ENCODE measurements at regions not wholly inside any gene's neighbourhood (a gene's known extent, or its start where the extent isn't known, plus 50 kb on each side); places are given as distances from the start of the nearest gene placed in this dataset.

- TF ChIP-seq CTCF (IDR thresholded peaks at IDR 0.05) (no peak), POLR2A (IDR thresholded peaks at IDR 0.05) (no peak)
Observed at GRCh38 chr6:95795927-95796326, 218.6 kb downstream of the MANEA start.

Measured in heart left ventricle (tissue), 13 donors.